DMS153 (cell line): ENCODE measurements at regions not wholly inside any gene's neighbourhood (a gene's known extent, or its start where the extent isn't known, plus 50 kb on each side); places are given as distances from the start of the nearest gene placed in this dataset.
"Not testable (repeated sequence)": the region's sequence is repeated elsewhere in the genome, so short reads cannot be mapped to it uniquely, and the experiment has no call there.

ENCODE experiments used
- DNase-seq: peaks from one replicate; lab custom pipeline; 2025; lab: John Stamatoyannopoulos, UW

- DNase-seq, result no peak
Measured at GRCh38 chr17:36845916-36846315, 91.4 kb upstream of the LHX1 start.

DNA sequence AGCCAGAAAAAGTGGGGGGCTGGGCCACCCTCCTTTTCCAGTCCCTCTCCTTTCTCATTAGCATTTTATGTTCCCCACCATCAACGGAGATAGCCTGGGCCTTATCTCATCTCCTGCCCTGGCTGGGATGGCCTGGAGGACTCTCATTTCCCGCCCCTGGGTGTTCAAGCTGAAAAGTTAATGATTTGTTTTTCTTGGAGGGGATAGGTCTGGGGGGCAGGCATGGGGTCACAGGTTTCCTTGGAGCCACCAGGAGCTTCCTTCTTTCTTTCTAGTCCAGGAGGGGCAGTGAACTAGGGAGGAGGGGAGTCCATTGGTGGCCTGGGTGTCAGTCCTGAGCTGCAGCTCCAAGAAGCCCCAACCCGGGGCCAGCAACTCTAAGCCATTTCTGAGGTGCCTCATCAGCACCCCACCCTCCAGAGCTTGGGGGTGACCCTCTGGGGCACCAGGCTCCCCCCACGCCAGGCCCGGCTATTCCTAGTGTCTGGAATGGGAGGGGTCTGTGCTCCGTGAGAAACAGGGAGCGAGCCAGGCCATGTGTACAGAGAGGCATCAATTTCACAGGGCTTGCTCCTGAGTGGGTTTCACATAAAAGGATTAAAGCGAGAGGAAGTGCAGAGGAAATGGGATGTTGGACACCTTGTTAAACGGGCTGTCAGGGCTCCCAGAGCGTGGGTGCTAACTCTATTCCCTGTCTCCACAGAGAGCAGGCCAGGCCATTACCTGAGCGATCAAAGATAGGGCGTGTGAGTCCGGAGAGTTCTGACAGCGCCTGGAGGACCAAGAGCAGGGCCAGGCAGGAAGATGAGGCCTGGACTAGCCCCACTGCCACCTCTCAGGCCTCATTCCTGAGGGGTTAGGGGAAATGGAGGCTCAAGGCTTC lies 90.6 kb upstream of the LHX1 start:
- DNase-seq, result no peak

DNA sequence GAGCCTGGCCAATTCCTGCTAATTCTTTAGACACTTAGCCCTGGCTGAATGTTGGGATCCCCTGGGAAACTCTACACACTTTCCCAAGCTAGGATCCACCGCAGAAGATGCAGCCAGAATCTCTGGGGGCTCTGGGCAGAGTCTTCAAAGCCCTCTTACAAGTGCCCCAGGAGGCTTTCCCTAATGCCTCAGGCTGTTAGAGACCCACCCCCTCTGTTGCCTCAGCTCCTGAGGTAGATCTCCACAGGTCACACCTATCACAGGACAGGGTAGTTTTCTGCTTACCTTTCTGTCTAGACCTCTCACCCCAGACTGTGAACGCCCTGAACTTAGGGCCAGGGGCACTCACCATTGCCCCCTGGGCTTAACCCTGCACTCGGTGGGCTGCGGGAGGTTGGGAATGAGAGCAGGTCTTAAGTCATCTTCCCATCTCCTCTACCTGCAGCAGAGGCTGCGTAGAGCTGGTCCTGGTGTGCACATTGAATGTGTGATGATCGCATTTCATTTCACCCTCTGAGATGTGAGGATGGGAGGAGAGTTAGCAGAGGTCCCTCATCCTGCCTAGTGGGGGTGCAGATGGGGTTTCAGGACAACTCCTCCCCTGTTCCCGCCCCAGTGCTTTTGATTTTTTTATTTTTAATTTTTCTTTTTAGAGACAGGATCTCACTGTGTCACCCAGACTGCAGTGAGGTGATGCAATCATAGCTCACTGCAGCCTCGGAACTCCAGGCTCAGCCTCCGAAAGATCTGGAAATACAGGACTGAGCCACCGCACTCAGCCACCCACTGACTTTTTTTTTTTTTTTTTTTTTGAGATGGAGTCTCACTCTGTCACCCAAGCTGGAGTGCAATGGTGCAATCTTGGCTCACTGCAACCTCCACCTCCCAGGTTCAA lies 89.0 kb upstream of the LHX1 start:
- DNase-seq, result no peak

- not testable (repeated sequence) for DNase-seq
Measured at GRCh38 chr17:36849020-36849419, 88.3 kb upstream of the LHX1 start.

DNA sequence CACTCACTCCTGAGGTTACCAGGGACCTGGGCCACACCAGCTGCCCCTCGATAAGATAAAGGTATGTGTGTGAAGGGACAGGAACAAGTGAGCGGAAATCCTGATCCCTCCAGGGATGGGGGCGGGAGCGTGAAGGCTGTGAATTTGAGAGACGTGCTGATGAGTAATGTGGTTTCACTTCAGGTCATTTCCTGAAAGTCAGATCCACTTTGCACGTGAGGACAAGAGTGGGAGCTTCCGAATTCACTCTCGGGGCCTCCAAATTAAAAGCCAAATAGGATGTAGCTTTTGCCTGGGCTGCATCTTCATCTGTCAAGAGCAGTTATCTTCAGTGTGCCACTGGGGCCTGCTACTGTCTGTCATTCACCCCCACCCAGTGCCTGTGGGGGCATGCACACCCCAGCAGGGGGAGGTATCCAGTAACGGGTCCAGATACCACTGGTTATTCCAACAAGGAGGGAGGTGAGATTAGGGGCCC lies 87.4 kb upstream of the LHX1 start:
- no peak for DNase-seq

DNA sequence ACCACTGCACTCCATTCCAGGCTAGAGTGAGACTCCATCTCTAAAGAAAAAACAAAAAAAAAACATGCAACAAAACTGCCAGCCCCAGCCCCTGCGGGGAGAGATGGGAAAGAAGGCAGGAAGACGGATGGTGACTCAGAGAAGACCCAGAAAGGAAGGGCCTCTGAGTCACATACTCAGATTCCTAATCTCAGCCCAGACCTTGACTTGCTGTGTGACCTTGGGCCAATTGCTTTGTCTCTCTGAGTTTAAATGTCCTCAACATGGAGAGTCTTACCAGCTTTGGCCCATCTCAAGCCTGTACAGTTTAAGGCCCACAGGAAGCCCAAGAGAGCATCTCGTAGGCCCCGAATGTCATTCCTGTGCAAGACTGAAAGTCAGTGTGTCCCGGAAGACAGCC lies 86.5 kb upstream of the LHX1 start:
- DNase-seq, result no peak

- no peak for DNase-seq
Measured at GRCh38 chr17:36851250-36851649, 86.0 kb upstream of the LHX1 start.

DNA sequence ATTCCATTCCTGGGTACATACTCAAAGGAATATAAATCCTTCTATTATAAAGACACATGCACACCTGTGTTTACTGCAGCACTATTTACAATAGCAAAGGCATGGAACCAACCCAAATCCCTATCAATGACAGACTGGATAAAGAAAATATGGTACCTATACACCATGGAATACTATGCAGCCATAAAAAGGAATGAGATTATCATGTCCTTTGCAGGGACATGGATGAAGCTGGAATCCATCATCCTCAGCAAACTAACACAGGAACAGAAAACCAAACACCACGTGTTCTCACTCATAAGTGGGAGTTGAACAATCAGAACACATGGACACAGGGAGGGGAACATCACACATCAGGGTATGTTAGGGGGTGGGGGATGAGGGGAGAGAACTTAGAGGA lies 84.8 kb upstream of the LHX1 start:
- not testable (repeated sequence) for DNase-seq

GRCh38 chr17:36854982-36855381 lies 82.3 kb upstream of the LHX1 start:
- DNase-seq, result no peak

DNA sequence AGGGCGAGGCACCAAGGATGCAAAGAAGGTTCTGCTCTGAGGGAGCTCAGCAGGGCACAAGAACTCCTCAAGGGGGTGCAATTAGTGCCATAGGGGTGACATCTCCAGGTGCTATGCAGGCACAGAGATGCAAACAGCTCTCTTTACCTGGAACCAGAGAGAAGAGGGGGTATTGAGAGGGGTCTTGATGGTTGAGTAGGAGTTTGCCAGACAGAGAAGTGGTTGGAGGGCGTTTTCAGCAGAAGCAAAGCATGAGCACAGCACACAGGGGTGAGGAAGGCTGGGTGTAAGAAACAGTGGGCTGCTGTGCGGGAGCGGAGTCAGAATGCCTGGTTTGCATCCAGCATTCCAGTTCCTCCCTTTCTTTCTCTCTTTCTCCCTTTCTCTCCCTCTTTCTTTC lies 81.8 kb upstream of the LHX1 start:
- DNase-seq, result no peak

GRCh38 chr17:36856222-36856621 lies 81.1 kb upstream of the LHX1 start:
- no peak for DNase-seq

DNA sequence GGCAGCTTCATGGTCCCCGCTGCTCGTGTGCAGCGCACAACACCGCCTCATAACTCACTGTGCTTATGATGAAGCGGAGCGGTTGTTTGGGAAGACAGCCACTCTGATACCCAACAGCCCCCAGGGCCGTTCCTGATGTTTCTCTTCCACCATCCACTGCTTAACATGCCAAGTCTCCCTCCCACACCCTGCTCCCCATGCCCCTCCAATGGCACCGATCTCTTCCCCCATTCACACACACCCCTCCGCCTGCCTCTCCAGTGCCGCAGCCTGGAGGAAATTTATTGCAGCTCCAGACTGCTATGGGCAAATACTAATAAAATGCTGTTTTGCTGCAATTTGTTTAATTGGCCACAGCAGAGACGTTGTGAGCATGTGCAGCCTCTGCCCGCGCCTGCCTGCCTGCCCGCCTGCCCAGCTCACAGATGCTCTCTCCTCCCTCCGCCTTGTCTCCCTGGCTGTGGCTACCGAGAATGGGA lies 80.3 kb upstream of the LHX1 start:
- no peak for DNase-seq

DNA sequence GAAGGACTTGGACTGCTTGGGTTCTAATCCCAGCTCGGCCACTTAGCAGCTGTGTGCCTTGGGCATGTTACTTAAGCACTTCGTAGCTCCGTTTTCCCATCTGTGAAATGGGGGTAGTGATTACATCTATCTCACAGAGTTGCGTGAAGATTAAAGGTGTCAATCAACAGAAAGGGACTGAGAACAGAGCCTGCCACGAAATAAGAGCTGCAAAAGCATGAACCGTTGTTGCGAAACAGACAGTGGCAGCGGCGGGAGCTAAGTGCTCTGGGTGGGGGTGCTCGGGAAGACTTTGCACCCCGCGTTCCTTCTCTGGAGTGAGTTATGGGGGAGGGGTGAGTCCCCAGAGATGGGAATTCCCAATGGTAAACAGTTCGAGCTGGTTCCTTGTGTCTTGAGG lies 79.6 kb upstream of the LHX1 start:
- DNase-seq, result no peak

DNA sequence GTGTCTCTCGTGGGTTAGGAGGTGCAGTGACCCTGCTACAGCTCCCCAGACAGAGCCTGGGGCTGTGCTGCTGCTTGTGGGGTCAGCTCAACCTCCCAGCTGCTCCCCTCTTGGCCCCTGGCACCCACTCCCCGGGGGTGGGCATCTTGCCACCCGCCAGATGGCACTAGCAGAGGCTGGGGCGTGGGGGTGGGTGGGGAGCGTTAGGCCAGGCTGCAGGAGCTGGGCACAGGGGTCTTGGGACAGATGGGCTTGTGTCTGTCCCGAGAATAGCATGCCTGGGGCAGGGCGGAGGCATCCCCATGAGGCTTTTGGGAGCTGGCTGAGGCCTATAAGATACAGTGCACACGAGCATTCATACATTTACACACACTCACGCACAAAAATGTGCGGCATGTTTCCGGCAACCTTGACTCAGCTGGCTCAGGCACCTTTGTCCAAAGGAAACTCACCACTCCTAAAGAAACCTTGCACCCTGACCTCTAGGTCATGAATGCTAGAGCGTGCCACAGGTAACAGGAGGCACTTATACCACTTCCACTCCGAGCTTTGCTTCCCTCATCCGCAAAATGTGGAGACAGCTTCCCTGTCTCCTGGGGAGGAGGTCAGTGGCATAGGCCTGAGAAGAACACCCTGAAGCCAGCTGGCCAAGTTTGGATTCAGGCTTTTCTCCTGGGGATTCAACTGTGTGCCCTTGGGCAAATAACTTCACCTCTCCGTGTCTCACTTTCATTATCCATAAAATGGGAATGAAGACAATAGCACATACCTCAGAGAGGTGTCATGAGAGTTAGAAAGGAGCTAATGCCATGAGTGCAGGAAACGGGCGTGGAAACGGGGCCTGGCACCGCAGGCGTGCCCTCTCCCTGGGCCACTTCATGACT lies 78.9 kb upstream of the LHX1 start:
- no peak for DNase-seq

DNA sequence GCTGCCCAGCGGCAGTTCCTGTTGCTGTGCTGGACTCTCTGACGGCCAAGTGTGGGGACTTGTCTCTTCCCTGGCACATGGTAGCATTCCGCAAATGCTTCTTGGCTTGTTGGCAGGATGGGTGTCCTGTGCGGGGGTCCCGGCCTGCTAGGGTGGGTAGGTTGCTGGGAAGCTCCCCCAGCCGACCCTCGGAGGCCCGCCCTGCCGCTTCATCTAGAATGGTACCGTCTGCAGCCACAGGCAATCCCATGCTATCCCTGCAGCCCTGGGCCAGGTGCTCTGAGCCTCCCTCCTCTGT lies 78.3 kb upstream of the LHX1 start:
- no peak for DNase-seq

DNA sequence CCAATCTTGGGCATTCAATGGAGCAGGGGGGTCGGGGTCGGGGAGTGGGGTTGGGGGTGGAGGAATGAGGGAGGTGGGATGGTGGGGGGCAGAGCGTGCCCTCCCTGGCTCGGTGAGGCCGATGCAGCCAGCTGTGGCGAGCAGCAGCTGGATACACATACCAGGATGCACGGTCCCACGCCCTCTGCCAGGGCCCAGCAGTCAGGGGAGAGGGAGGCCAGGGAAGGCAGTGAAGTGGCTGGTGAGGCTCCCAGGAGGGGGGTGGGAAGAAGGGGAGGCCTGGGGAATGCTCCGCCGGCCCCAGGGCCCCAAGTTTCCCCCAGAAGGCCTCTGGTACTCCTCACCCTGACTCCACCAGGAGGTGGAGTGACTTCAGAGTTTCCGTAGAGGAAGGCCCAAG lies 77.6 kb upstream of the LHX1 start:
- DNase-seq, result no peak

DNA sequence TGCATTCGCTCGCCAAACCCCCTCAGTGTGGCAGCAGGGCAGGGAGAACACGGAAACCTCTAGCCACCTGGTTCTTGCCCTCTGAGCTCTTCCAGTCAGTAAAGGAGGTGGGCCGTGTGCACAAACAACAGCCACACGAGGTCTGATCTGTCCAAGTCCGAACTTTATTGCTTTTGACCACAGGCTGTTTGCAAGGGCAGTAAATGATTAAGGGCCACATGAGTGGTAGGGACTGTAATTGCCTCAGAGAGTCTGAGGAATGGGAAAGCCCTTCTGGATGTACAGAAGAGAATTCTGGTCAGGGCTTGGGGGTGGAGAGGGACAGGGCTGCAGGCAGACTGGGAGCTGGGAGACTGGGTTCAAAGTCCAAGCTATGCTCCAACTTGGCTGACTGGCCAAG lies 75.7 kb upstream of the LHX1 start:
- DNase-seq, result no peak

DNA sequence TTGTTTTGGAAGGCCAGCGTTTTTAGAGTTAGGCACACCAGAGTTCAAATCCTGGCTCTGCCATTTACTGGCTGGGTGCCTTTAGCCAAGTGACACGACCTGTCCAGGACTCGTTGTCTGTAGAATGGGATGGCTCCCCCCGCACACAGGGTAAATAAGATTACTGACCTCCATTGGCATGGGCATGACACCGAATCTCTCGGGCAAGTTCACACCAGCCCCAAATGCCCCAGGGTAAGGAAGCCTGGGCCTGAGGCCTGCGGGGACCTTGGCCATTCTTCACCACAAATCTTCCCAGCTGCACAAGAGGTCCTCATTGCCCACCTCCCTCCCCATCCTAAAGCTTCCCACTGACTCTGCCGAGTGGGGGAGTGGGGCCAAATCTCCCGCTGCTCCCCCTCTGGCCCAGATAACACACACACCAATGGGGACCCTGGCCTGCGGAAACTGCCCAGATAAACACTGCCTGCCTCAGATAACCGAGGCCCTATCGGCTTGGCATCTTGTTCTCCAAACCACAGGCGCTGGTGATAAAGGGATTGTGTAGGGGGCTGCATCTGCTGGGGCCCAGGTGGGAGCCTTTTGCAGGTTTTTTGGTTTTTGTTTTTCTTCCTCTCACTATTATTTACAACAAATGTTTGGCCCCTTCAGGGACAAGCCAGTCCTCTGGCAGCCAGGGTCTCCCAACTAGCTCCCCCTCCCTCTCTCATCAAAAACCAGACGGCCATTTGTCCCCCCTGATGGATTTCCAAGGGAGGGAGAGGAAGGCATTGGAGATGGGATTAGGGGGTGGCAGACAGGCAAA lies 75.0 kb upstream of the LHX1 start:
- no peak for DNase-seq

- no peak for DNase-seq
Measured at GRCh38 chr17:36863131-36863530, 74.1 kb upstream of the LHX1 start.

DNA sequence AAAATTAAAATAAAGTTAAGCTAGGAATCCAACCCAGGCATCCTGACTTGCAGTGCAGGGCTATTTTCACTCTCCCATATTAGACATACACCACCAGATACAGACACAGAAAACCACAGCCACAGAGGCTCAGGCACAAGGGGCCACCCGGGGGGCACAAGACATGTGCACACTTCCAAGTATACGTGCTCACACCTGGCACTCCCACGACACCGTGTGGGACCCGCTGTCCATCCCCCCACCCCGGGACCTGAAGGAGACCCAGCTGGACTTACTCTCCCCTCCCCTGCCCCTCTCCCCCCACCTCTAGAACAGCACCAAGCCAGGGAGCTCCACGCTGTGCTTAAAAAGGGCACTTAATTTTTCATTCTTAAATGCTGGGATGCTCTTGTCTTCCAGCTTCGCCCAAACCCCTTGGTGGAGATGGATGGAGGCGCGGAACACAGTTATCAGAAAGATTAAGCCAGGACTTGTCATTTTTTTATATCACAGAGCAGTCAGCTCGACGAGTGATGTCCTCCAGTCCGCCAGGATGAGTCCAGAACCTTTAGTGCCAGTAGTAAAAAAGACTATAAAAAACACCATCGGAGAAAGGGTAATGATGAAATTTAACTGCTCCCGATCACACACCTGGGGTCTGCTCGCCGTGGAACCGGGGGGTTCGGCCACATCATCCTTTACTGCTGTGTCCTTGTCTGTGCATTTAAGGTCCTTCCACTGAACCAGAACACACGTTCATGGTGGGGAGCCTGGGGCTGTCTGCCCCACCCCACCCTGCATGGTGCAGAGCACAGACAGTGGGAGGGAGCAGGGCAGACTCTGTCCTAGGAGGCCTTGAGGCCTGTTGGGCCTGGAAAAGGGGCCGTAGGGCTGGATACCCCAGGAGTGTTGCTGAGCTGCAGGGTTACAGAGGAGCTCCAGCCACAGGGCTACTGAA lies 73.3 kb upstream of the LHX1 start:
- DNase-seq, result no peak
